ENCODE measurements at regions not wholly inside any gene's neighbourhood (a gene's known extent, or its start where the extent isn't known, plus 50 kb on each side); places are given as distances from the start of the nearest gene placed in this dataset.

GRCh38 chr10:100693821-100694220 lies 51.6 kb upstream of the PAX2 start:
- TF ChIP-seq CTCF (IDR thresholded peaks at IDR 0.05; ENCODE audit: insufficient read depth in 1 of 2, low read depth in 1 of 2, low read length in 1 of 2, severe bottlenecking in 1 of 2, unreplicated experiment in 1 of 2) = no peak
- Mint-ChIP-seq H3K9me3 (ENCODE audit: unreplicated experiment) (no peaks in the 10 kb centered on the region), H3K27ac (ENCODE audit: unreplicated experiment) (no peak overlapping the region), H3K4me1 (ENCODE audit: low read depth, unreplicated experiment) (peaks cover 13% of the 10 kb centered on the region), H3K4me3 (ENCODE audit: unreplicated experiment) (no peak overlapping the region), H3K27me3 (ENCODE audit: insufficient read depth, unreplicated experiment) (peaks cover 17% of the 10 kb centered on the region), H3K36me3 (ENCODE audit: insufficient read depth, unreplicated experiment) (no peaks in the 10 kb centered on the region)
- H3K27me3 ChIP-seq (replicated peaks; ENCODE audit: control insufficient read depth, insufficient read depth, low read length) = peaks cover 2% of the 10 kb centered on the region
- BruUV-seq (replicated peaks) = no TSS peak
- no peak overlapping the region for H3K4me3 ChIP-seq (ENCODE audit: low read depth, low read length)
- no peaks in the 10 kb centered on the region for H3K36me3 ChIP-seq (ENCODE audit: control insufficient read depth, insufficient read depth, low read length)
- no peak for DNase-seq
- peaks cover 5% of the 10 kb centered on the region; the same call in 1 of the 2 replicates for H3K4me1 ChIP-seq
- CTCF ChIA-PET = interaction anchor here (0.7 kb wide), 1 partner anchor 185 kb away, joined by 3 read pairs; no protein-coding TSS in a partner anchor
- intact Hi-C loops (cut with micrococcal nuclease; ENCODE audit: unreplicated experiment) = no loop called here
- POLR2A ChIA-PET = no interaction called here
- H3K9me3 ChIP-seq = no peaks in the 10 kb centered on the region

All from Caco-2 (cell line).